ENCODE measurements at regions not wholly inside any gene's neighbourhood (a gene's known extent, or its start where the extent isn't known, plus 50 kb on each side); places are given as distances from the start of the nearest gene placed in this dataset.
A peak's percentile ranks its signal among the peaks of the same experiment; 100 is the strongest.

- TF ChIP-seq CTCF (IDR thresholded peaks at IDR 0.05; ENCODE audit: insufficient read depth, low read length, severe bottlenecking): no peak
- FAIRE-seq: no peak
These were observed 284.8 kb downstream of the ETS1 start for GRCh38 chr11:128302425-128303186.

GRCh38 chr11:128301756-128302155, 285.6 kb downstream of the ETS1 start:
- H3K4me3 ChIP-seq (ENCODE audit: low read depth, low read length): no peak overlapping the region
- no peaks in the 10 kb centered on the region for H3K27me3 ChIP-seq (ENCODE audit: control insufficient read depth, insufficient read depth, low read length)
- no peaks in the 10 kb centered on the region for H3K36me3 ChIP-seq (ENCODE audit: control insufficient read depth, insufficient read depth, low read length)
- TF ChIP-seq CTCF (IDR thresholded peaks at IDR 0.05; ENCODE audit: insufficient read depth, low read length, severe bottlenecking): no peak
- no peak for DNase-seq (ENCODE audit: low read depth)
- no peak for FAIRE-seq

More at GRCh38 chr11:128302425-128303186, 284.8 kb downstream of the ETS1 start:
- Histone ChIP-seq H3K4me3 (ENCODE audit: low read depth, low read length) (no peak overlapping the region), H3K36me3 (ENCODE audit: control insufficient read depth, insufficient read depth, low read length) (no peaks in the 10 kb centered on the region), H3K27me3 (ENCODE audit: control insufficient read depth, insufficient read depth, low read length) (no peaks in the 10 kb centered on the region)
- no peak for DNase-seq (ENCODE audit: low read depth)

- FAIRE-seq: no peak
- DNase-seq (ENCODE audit: low read depth): no peak
- TF ChIP-seq CTCF (IDR thresholded peaks at IDR 0.05; ENCODE audit: insufficient read depth, low read length, severe bottlenecking): no peak
- H3K4me3 ChIP-seq (ENCODE audit: low read depth, low read length): no peak overlapping the region
- no peaks in the 10 kb centered on the region for H3K27me3 ChIP-seq (ENCODE audit: control insufficient read depth, insufficient read depth, low read length)
- H3K36me3 ChIP-seq (ENCODE audit: control insufficient read depth, insufficient read depth, low read length): no peaks in the 10 kb centered on the region
These were observed 286.6 kb downstream of the ETS1 start for GRCh38 chr11:128300785-128301184.

GRCh38 chr11:128299132-128299726, 288.1 kb downstream of the ETS1 start:
- no peak for TF ChIP-seq CTCF (IDR thresholded peaks at IDR 0.05; ENCODE audit: insufficient read depth, low read length, severe bottlenecking)
- FAIRE-seq: peak; percentile 76

GRCh38 chr11:128298271-128298670, 289.1 kb downstream of the ETS1 start:
- FAIRE-seq (no peak), DNase-seq (ENCODE audit: low read depth) (no peak)
- Histone ChIP-seq H3K4me3 (ENCODE audit: low read depth, low read length) (no peak overlapping the region), H3K27me3 (ENCODE audit: control insufficient read depth, insufficient read depth, low read length) (no peaks in the 10 kb centered on the region), H3K36me3 (ENCODE audit: control insufficient read depth, insufficient read depth, low read length) (no peaks in the 10 kb centered on the region)
- no peak for TF ChIP-seq CTCF (IDR thresholded peaks at IDR 0.05; ENCODE audit: insufficient read depth, low read length, severe bottlenecking)

More at GRCh38 chr11:128299132-128299726, 288.1 kb downstream of the ETS1 start:
- H3K4me3 ChIP-seq (ENCODE audit: low read depth, low read length): no peak overlapping the region
- peak; percentile 9 for DNase-seq (ENCODE audit: low read depth)
- no peaks in the 10 kb centered on the region for H3K27me3 ChIP-seq (ENCODE audit: control insufficient read depth, insufficient read depth, low read length)
- H3K36me3 ChIP-seq (ENCODE audit: control insufficient read depth, insufficient read depth, low read length): no peaks in the 10 kb centered on the region

All from bronchial epithelial cell (primary cell).